Neuron (in vitro differentiated cells): ENCODE measurements at regions not wholly inside any gene's neighbourhood (a gene's known extent, or its start where the extent isn't known, plus 50 kb on each side); places are given as distances from the start of the nearest gene placed in this dataset.

Source experiments
- H2AFZ ChIP-seq: one replicate; pipeline ENCODE4 v1.6.1; 2013; ENCODE audit warnings: low read depth, mild to moderate bottlenecking, inconsistent platforms, low read length, moderate library complexity
- H3K27me3 ChIP-seq: one replicate; pipeline ENCODE4 v1.6.1; 2013; ENCODE audit warnings: low read length; ENCODE audit not compliant: insufficient read depth
- H3K36me3 ChIP-seq: one replicate; pipeline ENCODE4 v1.6.1; 2013; ENCODE audit warnings: low read length; ENCODE audit not compliant: insufficient read depth
- H3K4me1 ChIP-seq: one replicate; pipeline ENCODE4 v1.6.1; 2013; ENCODE audit warnings: low read length; ENCODE audit not compliant: insufficient read depth
- H3K4me3 ChIP-seq: 2 replicates; pipeline ENCODE4 v1.5.1; 2013; ENCODE audit warnings: mild to moderate bottlenecking, low read length, moderate library complexity
- H3K9me3 ChIP-seq: one replicate; pipeline ENCODE4 v1.6.1; 2013; ENCODE audit warnings: low read length

DNA sequence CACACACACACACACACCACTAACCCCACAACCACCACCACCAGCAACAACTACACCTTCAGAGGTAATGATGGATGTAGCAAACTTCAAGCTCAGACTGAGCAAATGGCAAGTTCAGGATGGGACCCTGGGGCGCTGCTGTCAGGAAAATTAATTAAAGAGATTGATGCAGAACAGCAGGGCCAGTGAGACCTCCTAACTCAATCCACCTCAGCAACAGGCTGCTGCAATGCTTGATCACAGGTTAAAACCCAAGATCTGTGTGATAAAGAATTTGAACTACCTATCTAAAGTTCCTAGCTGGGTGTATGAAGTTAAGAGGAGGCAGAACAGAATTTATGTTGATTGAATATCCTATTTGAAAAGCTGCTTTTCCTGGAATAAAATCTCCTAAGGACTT is 140.3 kb upstream of the FER start:
- H3K4me1 ChIP-seq: no peaks in the 10 kb centered on the region
- H3K9me3 ChIP-seq: no peaks in the 10 kb centered on the region
- H3K4me3 ChIP-seq: no peak overlapping the region
- no peaks in the 10 kb centered on the region for H3K36me3 ChIP-seq
- H2AFZ ChIP-seq: no peak overlapping the region
- no peaks in the 10 kb centered on the region for H3K27me3 ChIP-seq

DNA sequence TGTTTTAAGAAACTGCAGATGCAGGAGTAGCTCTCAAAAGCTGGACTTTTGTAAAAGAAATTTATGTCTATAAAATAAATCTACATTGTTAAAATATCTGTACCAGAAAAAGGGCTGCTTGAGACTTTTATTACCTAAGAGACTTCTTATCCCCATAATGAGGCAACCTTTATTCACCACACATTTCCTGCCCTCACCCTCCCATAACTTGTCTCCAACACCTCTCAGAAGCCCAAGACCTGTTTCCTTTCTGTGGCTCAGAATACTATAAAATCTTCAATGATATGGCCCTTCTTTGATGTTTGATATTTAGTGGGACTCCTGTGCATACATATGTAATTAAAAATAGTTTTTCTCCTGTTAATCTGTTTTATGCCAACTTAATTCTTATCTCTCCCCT is 141.5 kb upstream of the FER start:
- Histone ChIP-seq H3K27me3 (no peaks in the 10 kb centered on the region), H2AFZ (no peak overlapping the region), H3K9me3 (no peaks in the 10 kb centered on the region), H3K36me3 (no peaks in the 10 kb centered on the region), H3K4me3 (no peak overlapping the region), H3K4me1 (no peaks in the 10 kb centered on the region)

DNA sequence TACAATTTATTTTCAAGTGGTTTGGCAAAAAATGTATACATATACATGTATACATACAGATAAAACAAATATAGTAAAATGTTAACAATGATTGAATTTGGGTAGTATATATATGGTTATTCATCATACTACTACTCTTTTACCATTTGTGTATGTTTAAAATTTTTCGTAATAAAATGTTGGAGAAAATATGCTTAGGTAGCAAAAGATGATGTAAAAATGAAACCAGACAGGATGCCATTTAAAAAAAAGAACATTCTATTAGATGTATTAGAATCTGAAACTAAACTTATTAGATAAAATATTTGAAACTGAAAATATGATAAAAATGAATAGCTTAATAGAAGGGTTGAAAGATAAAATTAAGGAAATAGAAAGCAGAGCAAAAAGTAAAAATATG is 144.9 kb upstream of the FER start:
- H3K4me1 ChIP-seq: no peaks in the 10 kb centered on the region
- H3K4me3 ChIP-seq: no peak overlapping the region
- H3K9me3 ChIP-seq: peaks cover 2% of the 10 kb centered on the region
- H3K27me3 ChIP-seq: no peaks in the 10 kb centered on the region
- H3K36me3 ChIP-seq: no peaks in the 10 kb centered on the region
- H2AFZ ChIP-seq: no peak overlapping the region

DNA sequence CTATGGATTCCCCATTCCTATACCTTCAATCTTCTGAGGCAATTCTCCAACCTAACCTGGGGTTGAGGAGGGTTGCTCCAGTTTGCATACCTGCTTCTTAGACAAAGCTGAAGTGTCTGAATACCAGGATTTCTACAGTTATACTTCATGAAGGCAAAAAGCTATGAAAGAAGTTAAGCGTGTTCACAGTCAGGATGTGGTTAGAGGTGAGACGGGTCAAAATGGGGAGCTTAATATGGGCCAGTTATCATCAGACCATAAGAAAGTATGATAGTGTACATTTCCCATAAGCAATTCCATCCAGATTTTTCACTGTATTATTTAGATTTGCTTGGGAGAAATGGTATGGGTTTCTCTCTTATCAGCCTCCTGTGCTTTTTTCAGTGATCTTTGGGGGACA is 156.9 kb upstream of the FER start:
- no peak overlapping the region for H2AFZ ChIP-seq
- no peaks in the 10 kb centered on the region for H3K36me3 ChIP-seq
- H3K4me3 ChIP-seq: no peak overlapping the region
- no peaks in the 10 kb centered on the region for H3K27me3 ChIP-seq
- H3K4me1 ChIP-seq: no peaks in the 10 kb centered on the region
- H3K9me3 ChIP-seq: no peaks in the 10 kb centered on the region

DNA sequence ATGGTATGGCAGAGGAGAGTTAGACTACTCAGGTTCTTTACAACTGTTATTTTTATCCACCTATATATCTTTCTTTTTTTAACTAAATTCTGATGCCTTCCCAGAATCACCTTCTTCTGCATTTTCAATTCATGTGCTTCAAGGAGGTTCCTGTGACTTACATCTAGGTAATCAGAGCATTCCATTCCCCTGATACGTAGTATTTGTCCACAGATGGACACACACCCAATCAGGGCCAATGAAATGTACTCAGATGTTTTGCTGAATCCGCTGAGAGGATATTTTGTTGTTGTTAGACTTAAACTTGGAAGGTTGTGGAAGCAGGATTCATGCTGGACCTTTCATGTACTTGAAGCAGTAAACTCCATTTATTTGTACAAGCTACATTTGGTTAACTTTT is 159.4 kb upstream of the FER start:
- Histone ChIP-seq H3K36me3 (no peaks in the 10 kb centered on the region), H3K9me3 (no peaks in the 10 kb centered on the region), H2AFZ (no peak overlapping the region), H3K4me3 (no peak overlapping the region), H3K4me1 (no peaks in the 10 kb centered on the region), H3K27me3 (no peaks in the 10 kb centered on the region)

DNA sequence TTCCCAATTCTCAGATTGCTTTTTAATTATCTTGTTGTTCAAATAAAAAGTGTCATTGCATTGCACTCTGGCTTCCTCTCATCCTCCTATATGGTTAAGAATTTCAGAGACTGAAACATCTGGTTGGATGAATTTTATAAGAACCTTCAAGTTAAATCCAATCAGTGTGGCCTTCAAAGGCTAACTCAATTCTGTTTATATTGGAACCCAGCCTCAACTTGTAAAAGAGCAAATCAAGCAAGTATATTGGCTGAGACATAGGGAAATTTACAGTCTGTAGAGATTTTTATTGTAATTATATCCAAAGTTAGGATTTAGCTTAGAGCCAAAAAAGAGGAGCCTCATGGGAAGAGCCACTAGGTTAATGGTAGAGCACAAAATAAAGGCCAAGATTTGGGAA is 159.9 kb upstream of the FER start:
- no peaks in the 10 kb centered on the region for H3K9me3 ChIP-seq
- H3K4me3 ChIP-seq: no peak overlapping the region
- H3K36me3 ChIP-seq: no peaks in the 10 kb centered on the region
- H3K4me1 ChIP-seq: peaks cover 3% of the 10 kb centered on the region
- H3K27me3 ChIP-seq: no peaks in the 10 kb centered on the region
- H2AFZ ChIP-seq: no peak overlapping the region

DNA sequence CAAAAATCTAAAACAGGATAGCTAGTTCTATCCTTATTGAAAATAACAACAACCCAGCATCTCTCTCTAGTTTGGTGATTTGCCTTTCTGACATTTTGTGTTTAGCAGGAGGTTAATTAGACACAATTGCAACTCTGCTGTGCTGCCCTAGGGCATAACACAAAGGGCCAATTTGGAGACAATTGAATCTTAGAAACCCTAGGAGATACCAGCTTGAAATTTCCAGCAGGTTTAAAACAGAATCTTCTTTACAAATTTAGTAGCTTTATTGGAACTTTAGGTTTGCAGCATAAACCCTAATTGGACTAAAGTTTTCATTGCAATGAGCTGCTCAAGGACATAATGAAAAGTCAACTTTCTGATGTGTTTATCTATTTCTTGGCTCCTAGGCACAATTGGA is 166.7 kb upstream of the FER start:
- Histone ChIP-seq H3K9me3 (no peaks in the 10 kb centered on the region), H3K36me3 (no peaks in the 10 kb centered on the region), H2AFZ (no peak overlapping the region), H3K27me3 (no peaks in the 10 kb centered on the region), H3K4me1 (peaks cover 14% of the 10 kb centered on the region), H3K4me3 (no peak overlapping the region)

DNA sequence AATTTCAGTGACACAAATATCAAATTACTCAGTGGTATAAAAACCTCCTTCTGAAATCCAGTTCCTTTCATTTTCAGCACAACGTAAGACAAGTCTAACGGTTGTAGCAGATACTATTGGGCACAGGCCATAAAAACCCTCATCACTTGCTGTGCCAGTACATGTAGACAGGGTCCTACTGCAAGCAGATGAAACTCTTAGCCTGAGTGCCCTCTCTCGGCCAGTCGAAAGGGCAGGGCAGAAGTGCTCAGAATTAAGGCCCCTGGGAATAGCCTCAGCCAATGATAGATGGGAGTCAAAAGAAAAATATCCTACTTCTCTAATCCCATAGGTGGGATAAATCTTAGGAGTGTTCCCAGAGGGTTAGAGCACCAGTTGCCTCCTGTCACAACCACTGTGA is 168.5 kb upstream of the FER start:
- Histone ChIP-seq H3K4me3 (no peak overlapping the region), H2AFZ (no peak overlapping the region), H3K4me1 (peaks cover 14% of the 10 kb centered on the region), H3K36me3 (no peaks in the 10 kb centered on the region), H3K27me3 (no peaks in the 10 kb centered on the region), H3K9me3 (no peaks in the 10 kb centered on the region)

DNA sequence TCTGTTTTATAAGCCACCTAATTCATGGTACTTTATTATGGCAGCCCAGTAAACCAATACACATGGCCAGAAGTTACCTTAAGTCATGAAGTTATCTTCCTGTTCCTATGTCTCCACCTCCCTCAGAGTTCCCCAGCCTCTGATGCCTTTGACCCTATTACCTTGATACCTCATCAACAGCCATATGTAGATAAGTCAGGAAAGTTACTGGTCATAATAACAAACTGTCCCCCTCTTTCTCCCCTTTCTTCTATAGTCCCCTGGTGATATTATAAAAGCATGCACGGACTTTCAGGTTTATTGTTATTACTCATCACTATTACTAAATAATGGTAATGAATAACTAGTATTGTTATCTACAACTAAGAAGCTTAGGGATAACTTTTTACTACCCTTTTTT is 168.9 kb upstream of the FER start:
- Histone ChIP-seq H3K4me3 (no peak overlapping the region), H3K36me3 (no peaks in the 10 kb centered on the region), H3K27me3 (no peaks in the 10 kb centered on the region), H2AFZ (no peak overlapping the region), H3K4me1 (peaks cover 14% of the 10 kb centered on the region), H3K9me3 (no peaks in the 10 kb centered on the region)

DNA sequence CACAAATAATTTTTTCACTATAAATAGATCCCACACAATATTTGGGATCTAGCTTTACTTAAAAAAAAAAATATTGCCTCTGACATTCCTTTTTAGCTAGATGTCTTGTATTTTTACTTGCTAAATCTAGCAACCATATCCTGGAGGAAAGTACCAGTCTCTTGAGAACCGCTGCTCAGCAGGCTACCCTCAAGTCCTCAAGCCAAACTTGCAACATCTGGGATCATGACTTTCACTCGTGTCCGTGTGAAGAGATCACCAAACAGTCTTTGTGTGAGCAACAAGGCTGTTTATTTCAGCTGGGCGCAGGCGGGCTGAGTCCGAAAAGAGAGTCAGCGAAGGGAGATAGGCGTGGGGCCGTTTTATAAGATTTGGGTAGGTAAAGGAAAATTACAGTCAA is 180.3 kb upstream of the FER start:
- no peaks in the 10 kb centered on the region for H3K27me3 ChIP-seq
- H3K9me3 ChIP-seq: peaks cover 2% of the 10 kb centered on the region
- peaks cover under 1% of the 10 kb centered on the region for H3K4me1 ChIP-seq
- no peak overlapping the region for H3K4me3 ChIP-seq
- H3K36me3 ChIP-seq: no peaks in the 10 kb centered on the region
- no peak overlapping the region for H2AFZ ChIP-seq

DNA sequence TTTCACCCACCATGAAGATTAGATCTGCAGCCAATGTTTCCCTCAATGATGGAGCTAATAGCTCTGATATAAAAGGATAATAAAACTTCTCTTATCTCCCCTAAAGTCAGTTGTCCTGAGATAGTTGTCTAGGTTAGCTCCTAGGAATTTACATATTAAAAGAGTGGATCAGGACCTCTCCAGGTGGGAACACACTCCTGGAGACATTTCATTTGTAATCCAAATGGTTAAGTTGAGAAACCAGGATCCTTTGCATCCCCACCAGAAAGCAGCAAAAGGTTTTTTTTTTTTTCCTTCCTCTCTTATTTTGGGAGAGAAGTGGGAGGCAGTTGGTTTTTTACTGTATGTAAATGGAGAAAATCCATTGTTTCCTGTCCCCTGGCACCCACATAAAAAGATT is 182.5 kb upstream of the FBXL17 start:
- H3K27me3 ChIP-seq: no peaks in the 10 kb centered on the region
- H3K4me1 ChIP-seq: peaks cover 16% of the 10 kb centered on the region
- peaks cover 2% of the 10 kb centered on the region for H3K9me3 ChIP-seq
- no peaks in the 10 kb centered on the region for H3K36me3 ChIP-seq
- H3K4me3 ChIP-seq: no peak overlapping the region
- H2AFZ ChIP-seq: no peak overlapping the region

DNA sequence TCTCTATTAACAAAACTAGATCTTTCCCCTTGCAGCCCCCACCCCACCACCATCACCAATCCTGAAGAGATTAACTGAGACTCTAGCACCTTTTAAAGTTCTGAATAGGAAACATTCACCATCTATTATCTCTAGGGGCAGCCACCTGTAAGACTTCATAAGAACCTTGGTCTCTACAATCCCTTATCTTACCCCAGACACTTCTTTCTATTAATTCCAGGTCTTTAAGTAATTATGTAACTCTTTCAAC is 180.2 kb upstream of the FBXL17 start:
- Histone ChIP-seq H2AFZ (no peak overlapping the region), H3K27me3 (no peaks in the 10 kb centered on the region), H3K9me3 (peaks cover 2% of the 10 kb centered on the region), H3K4me1 (peaks cover 16% of the 10 kb centered on the region), H3K4me3 (no peak overlapping the region), H3K36me3 (no peaks in the 10 kb centered on the region)

DNA sequence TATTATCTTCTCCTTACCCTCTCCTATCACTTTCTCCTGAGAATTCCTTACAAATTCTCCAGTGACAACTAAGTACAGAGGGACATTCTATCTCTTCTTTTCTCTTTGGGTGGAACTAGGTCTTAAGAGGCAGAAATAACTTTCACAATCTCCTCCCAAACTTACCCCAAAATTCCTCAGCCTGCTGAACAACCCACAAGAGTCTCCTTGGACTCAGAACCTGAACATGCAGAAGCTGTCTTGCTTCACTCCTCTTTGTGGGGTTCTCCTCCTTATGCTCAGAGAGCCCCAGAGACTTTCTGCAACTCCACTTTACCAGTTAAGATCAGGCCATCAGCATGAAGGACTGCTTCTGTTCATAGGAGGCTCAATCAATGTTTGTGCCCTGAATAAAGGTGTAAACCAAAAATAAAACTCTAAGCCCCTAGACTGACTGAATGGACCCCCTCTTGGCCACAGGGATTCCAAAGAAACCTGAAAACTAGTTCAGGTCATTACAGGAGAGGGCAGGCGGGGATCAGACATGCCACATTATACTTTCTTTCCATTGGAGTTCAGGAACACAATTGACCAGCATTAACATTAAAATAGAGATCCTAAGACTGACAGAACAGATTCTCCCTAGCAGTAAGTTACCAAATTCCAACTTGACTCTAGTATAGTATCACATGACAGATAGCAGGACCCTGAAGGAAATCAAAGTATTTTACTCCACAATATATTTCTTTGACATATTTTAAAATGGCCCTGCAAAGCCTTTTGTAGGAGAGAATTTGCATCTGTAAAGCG is 179.7 kb upstream of the FBXL17 start:
- Histone ChIP-seq H2AFZ (no peak overlapping the region), H3K9me3 (peaks cover 2% of the 10 kb centered on the region), H3K4me3 (no peak overlapping the region), H3K36me3 (no peaks in the 10 kb centered on the region), H3K4me1 (peaks cover 16% of the 10 kb centered on the region), H3K27me3 (no peaks in the 10 kb centered on the region)

DNA sequence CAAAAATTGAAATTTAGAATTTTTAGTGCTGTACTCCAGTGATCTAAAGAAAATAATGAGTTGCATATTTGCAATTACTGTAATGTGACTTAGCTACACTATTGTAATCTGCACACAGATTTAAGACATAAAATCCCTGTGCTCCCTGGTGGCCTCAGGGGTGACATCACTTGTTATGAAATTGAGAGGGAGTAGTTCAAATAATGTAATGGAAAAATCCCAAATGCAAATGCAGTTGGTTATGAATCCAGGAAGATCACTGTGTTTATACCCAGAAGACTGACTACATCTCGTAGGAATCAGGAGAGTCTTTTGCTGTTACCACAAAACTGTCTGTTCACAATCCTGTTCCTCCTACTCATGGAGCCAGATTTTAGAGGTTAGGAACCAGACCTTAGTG is 178.7 kb upstream of the FBXL17 start:
- Histone ChIP-seq H3K4me1 (peaks cover 16% of the 10 kb centered on the region), H3K9me3 (peaks cover 1% of the 10 kb centered on the region), H3K4me3 (no peak overlapping the region), H2AFZ (no peak overlapping the region), H3K36me3 (no peaks in the 10 kb centered on the region), H3K27me3 (no peaks in the 10 kb centered on the region)
